ENCODE measurements at regions not wholly inside any gene's neighbourhood (a gene's known extent, or its start where the extent isn't known, plus 50 kb on each side); places are given as distances from the start of the nearest gene placed in this dataset.

DNA sequence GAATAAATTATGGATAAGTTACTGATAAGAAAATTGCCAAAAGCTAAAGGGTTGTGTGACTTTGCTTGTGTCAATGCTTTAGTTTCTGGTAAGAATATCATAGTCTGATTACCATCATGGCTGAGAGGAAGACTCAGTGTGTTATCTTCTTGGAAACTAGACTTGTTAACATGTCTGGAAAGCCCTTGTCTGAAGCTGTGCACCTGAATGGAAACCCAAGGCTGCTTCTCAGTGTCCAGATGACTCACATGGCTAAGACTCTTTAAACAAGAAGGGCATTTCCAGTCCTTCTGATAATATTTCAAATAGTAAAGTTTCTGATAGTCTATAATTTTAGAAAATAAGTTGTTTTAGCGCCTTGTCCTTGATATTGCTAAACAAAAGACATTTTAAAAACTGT lies 1092.7 kb downstream of the PLA2G4A start:
- ATAC-seq (ENCODE audit: poor library complexity) (no peak), DNase-seq (no peak)
- Mint-ChIP-seq H3K9me3 (no peaks in the 10 kb centered on the region), H3K27me3 (no peaks in the 10 kb centered on the region), H3K27ac (no peak overlapping the region), H3K4me1 (ENCODE audit: low read depth) (no peaks in the 10 kb centered on the region), H3K36me3 (ENCODE audit: low read depth) (no peaks in the 10 kb centered on the region), H3K4me3 (no peak overlapping the region)
- intact Hi-C loops (cut with DNase I, micrococcal nuclease), result no loop called here
- POLR2A ChIA-PET, result no interaction called here
- no peaks in the 10 kb centered on the region for H3K4me1 ChIP-seq (ENCODE audit: insufficient read depth, low read length)
- H3K27ac ChIP-seq (ENCODE audit: low read depth in 1 of 2, low read length in 2 of 2), result no peak overlapping the region
- no peaks in the 10 kb centered on the region for H3K9me3 ChIP-seq (ENCODE audit: control insufficient read depth in 1 of 2, insufficient read depth in 1 of 2, low read length in 2 of 2)
- H3K4me3 ChIP-seq (ENCODE audit: low read length), result no peak overlapping the region
- no peaks in the 10 kb centered on the region for H3K36me3 ChIP-seq (ENCODE audit: insufficient read depth, low read length)
- CTCF ChIA-PET, result no interaction called here
- TF ChIP-seq, protein P1, sequence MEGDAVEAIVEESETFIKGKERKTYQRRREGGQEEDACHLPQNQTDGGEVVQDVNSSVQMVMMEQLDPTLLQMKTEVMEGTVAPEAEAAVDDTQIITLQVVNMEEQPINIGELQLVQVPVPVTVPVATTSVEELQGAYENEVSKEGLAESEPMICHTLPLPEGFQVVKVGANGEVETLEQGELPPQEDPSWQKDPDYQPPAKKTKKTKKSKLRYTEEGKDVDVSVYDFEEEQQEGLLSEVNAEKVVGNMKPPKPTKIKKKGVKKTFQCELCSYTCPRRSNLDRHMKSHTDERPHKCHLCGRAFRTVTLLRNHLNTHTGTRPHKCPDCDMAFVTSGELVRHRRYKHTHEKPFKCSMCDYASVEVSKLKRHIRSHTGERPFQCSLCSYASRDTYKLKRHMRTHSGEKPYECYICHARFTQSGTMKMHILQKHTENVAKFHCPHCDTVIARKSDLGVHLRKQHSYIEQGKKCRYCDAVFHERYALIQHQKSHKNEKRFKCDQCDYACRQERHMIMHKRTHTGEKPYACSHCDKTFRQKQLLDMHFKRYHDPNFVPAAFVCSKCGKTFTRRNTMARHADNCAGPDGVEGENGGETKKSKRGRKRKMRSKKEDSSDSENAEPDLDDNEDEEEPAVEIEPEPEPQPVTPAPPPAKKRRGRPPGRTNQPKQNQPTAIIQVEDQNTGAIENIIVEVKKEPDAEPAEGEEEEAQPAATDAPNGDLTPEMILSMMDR (IDR thresholded peaks at IDR 0.05), result no peak
- no peaks in the 10 kb centered on the region for H3K27me3 ChIP-seq (ENCODE audit: control insufficient read depth in 1 of 2, insufficient read depth in 2 of 2, low read length in 2 of 2)

DNA sequence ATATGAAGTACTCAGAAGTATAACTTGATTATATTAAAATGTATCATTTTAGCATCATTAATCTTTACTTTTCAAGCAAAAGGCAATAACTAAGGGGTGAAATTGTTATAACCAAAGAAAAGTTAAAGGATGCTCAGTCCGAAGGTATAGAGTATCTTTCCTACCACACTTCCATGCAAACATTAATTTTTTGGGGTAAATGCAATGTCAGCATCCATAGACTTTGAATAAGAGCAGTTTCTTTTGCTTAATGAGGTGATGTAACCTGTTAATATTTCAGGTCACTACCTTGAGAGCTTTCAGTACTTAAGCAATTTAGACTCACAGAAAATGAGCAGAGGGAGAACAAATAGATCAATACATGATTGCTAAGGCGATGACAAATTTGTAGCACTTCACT lies 1093.5 kb downstream of the PLA2G4A start:
- ChIA-PET CTCF (no interaction called here), POLR2A (no interaction called here)
- H3K27me3 Mint-ChIP-seq, result no peaks in the 10 kb centered on the region
- Histone ChIP-seq H3K4me3 (ENCODE audit: low read length) (no peak overlapping the region), H3K27ac (ENCODE audit: low read depth in 1 of 2, low read length in 2 of 2) (no peak overlapping the region), H3K27me3 (ENCODE audit: control insufficient read depth in 1 of 2, insufficient read depth in 2 of 2, low read length in 2 of 2) (no peaks in the 10 kb centered on the region), H3K9me3 (ENCODE audit: control insufficient read depth in 1 of 2, insufficient read depth in 1 of 2, low read length in 2 of 2) (no peaks in the 10 kb centered on the region), H3K36me3 (ENCODE audit: insufficient read depth, low read length) (no peaks in the 10 kb centered on the region), H3K4me1 (ENCODE audit: insufficient read depth, low read length) (no peaks in the 10 kb centered on the region)
- H3K9me3 Mint-ChIP-seq, result peaks cover 2% of the 10 kb centered on the region
- H3K36me3 Mint-ChIP-seq (ENCODE audit: low read depth), result no peaks in the 10 kb centered on the region
- ATAC-seq (ENCODE audit: poor library complexity), result no peak
- intact Hi-C loops (cut with DNase I, micrococcal nuclease), result no loop called here
- H3K4me1 Mint-ChIP-seq (ENCODE audit: low read depth), result no peaks in the 10 kb centered on the region
- H3K4me3 Mint-ChIP-seq, result no peak overlapping the region
- TF ChIP-seq, protein P1 (IDR thresholded peaks at IDR 0.05), result no peak
- no peak overlapping the region for H3K27ac Mint-ChIP-seq
- no peak for DNase-seq

DNA sequence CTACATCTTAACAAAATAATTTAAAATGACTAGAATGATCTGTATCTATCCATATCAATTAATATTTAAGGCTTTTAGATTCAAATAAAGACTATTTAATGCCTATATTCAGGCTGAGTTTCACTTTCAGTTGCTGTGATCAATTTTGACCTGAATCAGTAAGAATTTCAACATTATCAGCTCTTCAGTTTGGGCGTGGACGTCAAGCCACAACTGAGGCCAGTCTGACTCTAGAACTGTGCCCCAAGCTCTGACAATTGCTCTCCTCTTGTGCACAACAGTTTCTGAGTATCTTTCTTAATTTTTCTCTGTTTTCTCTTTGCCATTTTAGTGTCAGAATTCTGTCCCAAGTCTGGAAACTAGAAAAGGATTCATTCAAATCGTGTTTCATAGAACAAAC lies 1095.5 kb downstream of the PLA2G4A start:
- Mint-ChIP-seq H3K27ac (no peak overlapping the region), H3K36me3 (ENCODE audit: low read depth) (no peaks in the 10 kb centered on the region), H3K9me3 (peaks cover 2% of the 10 kb centered on the region), H3K27me3 (no peaks in the 10 kb centered on the region), H3K4me3 (no peak overlapping the region), H3K4me1 (ENCODE audit: low read depth) (no peaks in the 10 kb centered on the region)
- POLR2A ChIA-PET, result no interaction called here
- no peaks in the 10 kb centered on the region for H3K27me3 ChIP-seq (ENCODE audit: control insufficient read depth in 1 of 2, insufficient read depth in 2 of 2, low read length in 2 of 2)
- no peaks in the 10 kb centered on the region for H3K36me3 ChIP-seq (ENCODE audit: insufficient read depth, low read length)
- CTCF ChIA-PET, result no interaction called here
- H3K4me1 ChIP-seq (ENCODE audit: insufficient read depth, low read length), result no peaks in the 10 kb centered on the region
- no peak overlapping the region for H3K4me3 ChIP-seq (ENCODE audit: low read length)
- intact Hi-C loops (cut with DNase I, micrococcal nuclease), result no loop called here
- TF ChIP-seq, protein P1 (IDR thresholded peaks at IDR 0.05), result no peak
- no peaks in the 10 kb centered on the region for H3K9me3 ChIP-seq (ENCODE audit: control insufficient read depth in 1 of 2, insufficient read depth in 1 of 2, low read length in 2 of 2)
- ATAC-seq (ENCODE audit: poor library complexity) (no peak), DNase-seq (no peak)
- no peak overlapping the region for H3K27ac ChIP-seq (ENCODE audit: low read depth in 1 of 2, low read length in 2 of 2)
